T-helper 1 cell treated with Interleukin-12 subunit alpha and Interleukin-12 subunit beta and Interleukin-4 antibody, amounts not matched to agents 30 μg/mL and 1 μg/mL, for 36 hours (primary cell): ENCODE measurements at regions not wholly inside any gene's neighbourhood (a gene's known extent, or its start where the extent isn't known, plus 50 kb on each side); places are given as distances from the start of the nearest gene placed in this dataset.

Experiments
- H3K27ac Mint-ChIP-seq: one replicate; pipeline ENCODE4 v1.8.0; 2021; ENCODE audit warnings: mild to moderate bottlenecking, mixed read lengths
- H3K27me3 Mint-ChIP-seq: one replicate; pipeline ENCODE4 v1.8.0; 2021; ENCODE audit warnings: low read depth, mixed read lengths
- H3K36me3 Mint-ChIP-seq: one replicate; pipeline ENCODE4 v1.8.0; 2021; ENCODE audit warnings: low read depth, mixed read lengths
- H3K4me1 Mint-ChIP-seq: one replicate; pipeline ENCODE4 v1.8.0; 2021; ENCODE audit warnings: low read depth, mixed read lengths
- H3K4me3 Mint-ChIP-seq: one replicate; pipeline ENCODE4 v1.8.0; 2021; ENCODE audit warnings: mild to moderate bottlenecking, moderate library complexity, mixed read lengths
- H3K9me3 Mint-ChIP-seq: one replicate; pipeline ENCODE4 v1.8.0; 2021; ENCODE audit warnings: mixed read lengths

GRCh38 chr5:90301248-90301647 is 108.3 kb downstream of the CETN3 start:
- Mint-ChIP-seq H3K36me3 (no peaks in the 10 kb centered on the region), H3K9me3 (no peaks in the 10 kb centered on the region), H3K4me1 (no peaks in the 10 kb centered on the region), H3K27ac (no peak overlapping the region), H3K4me3 (no peak overlapping the region), H3K27me3 (no peaks in the 10 kb centered on the region)

GRCh38 chr5:90297045-90297764 is 112.4 kb downstream of the CETN3 start:
- Mint-ChIP-seq H3K4me3 (no peak overlapping the region), H3K4me1 (no peaks in the 10 kb centered on the region), H3K9me3 (no peaks in the 10 kb centered on the region), H3K36me3 (no peaks in the 10 kb centered on the region), H3K27me3 (no peaks in the 10 kb centered on the region), H3K27ac (no peak overlapping the region)

GRCh38 chr5:90294604-90295003 is 115.0 kb downstream of the CETN3 start:
- H3K9me3 Mint-ChIP-seq, result no peaks in the 10 kb centered on the region
- H3K27ac Mint-ChIP-seq, result no peak overlapping the region
- H3K4me3 Mint-ChIP-seq, result no peak overlapping the region
- H3K36me3 Mint-ChIP-seq, result no peaks in the 10 kb centered on the region
- no peaks in the 10 kb centered on the region for H3K4me1 Mint-ChIP-seq
- H3K27me3 Mint-ChIP-seq, result no peaks in the 10 kb centered on the region

- Mint-ChIP-seq H3K36me3 (no peaks in the 10 kb centered on the region), H3K27ac (no peak overlapping the region), H3K27me3 (no peaks in the 10 kb centered on the region), H3K4me1 (no peaks in the 10 kb centered on the region), H3K4me3 (no peak overlapping the region), H3K9me3 (no peaks in the 10 kb centered on the region)
Observed at GRCh38 chr5:90293931-90294330, 115.6 kb downstream of the CETN3 start.

GRCh38 chr5:90290648-90291047 is 118.9 kb downstream of the CETN3 start:
- Mint-ChIP-seq H3K36me3 (no peaks in the 10 kb centered on the region), H3K4me1 (no peaks in the 10 kb centered on the region), H3K4me3 (no peak overlapping the region), H3K27ac (no peak overlapping the region), H3K27me3 (no peaks in the 10 kb centered on the region), H3K9me3 (no peaks in the 10 kb centered on the region)

- H3K27me3 Mint-ChIP-seq, result no peaks in the 10 kb centered on the region
- H3K9me3 Mint-ChIP-seq, result no peaks in the 10 kb centered on the region
- H3K27ac Mint-ChIP-seq, result no peak overlapping the region
- H3K36me3 Mint-ChIP-seq, result no peaks in the 10 kb centered on the region
- H3K4me1 Mint-ChIP-seq, result no peaks in the 10 kb centered on the region
- no peak overlapping the region for H3K4me3 Mint-ChIP-seq
Observed at GRCh38 chr5:90289837-90290236, 119.7 kb downstream of the CETN3 start.

- no peaks in the 10 kb centered on the region for H3K36me3 Mint-ChIP-seq
- H3K9me3 Mint-ChIP-seq, result no peaks in the 10 kb centered on the region
- H3K27me3 Mint-ChIP-seq, result no peaks in the 10 kb centered on the region
- no peaks in the 10 kb centered on the region for H3K4me1 Mint-ChIP-seq
- H3K27ac Mint-ChIP-seq, result no peak overlapping the region
- H3K4me3 Mint-ChIP-seq, result no peak overlapping the region
Observed at GRCh38 chr5:90287036-90287435, 122.5 kb downstream of the CETN3 start.

- Mint-ChIP-seq H3K36me3 (no peaks in the 10 kb centered on the region), H3K27me3 (no peaks in the 10 kb centered on the region), H3K4me3 (no peak overlapping the region)
Observed at GRCh38 chr5:90285581-90285980, 124.0 kb downstream of the CETN3 start.

GRCh38 chr5:90284375-90284774 is 125.2 kb downstream of the CETN3 start:
- no peaks in the 10 kb centered on the region for H3K4me1 Mint-ChIP-seq
- H3K4me3 Mint-ChIP-seq, result no peak overlapping the region
- no peaks in the 10 kb centered on the region for H3K9me3 Mint-ChIP-seq
- no peaks in the 10 kb centered on the region for H3K36me3 Mint-ChIP-seq
- no peaks in the 10 kb centered on the region for H3K27me3 Mint-ChIP-seq
- no peak overlapping the region for H3K27ac Mint-ChIP-seq

More at GRCh38 chr5:90285581-90285980, 124.0 kb downstream of the CETN3 start:
- H3K4me1 Mint-ChIP-seq, result no peaks in the 10 kb centered on the region
- H3K27ac Mint-ChIP-seq, result no peak overlapping the region
- no peaks in the 10 kb centered on the region for H3K9me3 Mint-ChIP-seq

- Mint-ChIP-seq H3K4me1 (no peaks in the 10 kb centered on the region), H3K27ac (no peak overlapping the region), H3K36me3 (no peaks in the 10 kb centered on the region), H3K9me3 (no peaks in the 10 kb centered on the region), H3K27me3 (no peaks in the 10 kb centered on the region), H3K4me3 (no peak overlapping the region)
Observed at GRCh38 chr5:90279091-90279490, 130.5 kb downstream of the CETN3 start.

- Mint-ChIP-seq H3K4me3 (no peak overlapping the region), H3K27me3 (no peaks in the 10 kb centered on the region), H3K36me3 (no peaks in the 10 kb centered on the region), H3K9me3 (no peaks in the 10 kb centered on the region), H3K4me1 (no peaks in the 10 kb centered on the region), H3K27ac (no peak overlapping the region)
Observed at GRCh38 chr5:90274216-90274615, 135.3 kb downstream of the CETN3 start.

- Mint-ChIP-seq H3K4me1 (no peaks in the 10 kb centered on the region), H3K27me3 (peaks cover 5% of the 10 kb centered on the region), H3K27ac (no peak overlapping the region), H3K36me3 (no peaks in the 10 kb centered on the region), H3K4me3 (no peak overlapping the region), H3K9me3 (no peaks in the 10 kb centered on the region)
Observed at GRCh38 chr5:90267646-90268045, 141.9 kb downstream of the CETN3 start.

GRCh38 chr5:90265545-90265857 is 144.1 kb downstream of the CETN3 start:
- no peaks in the 10 kb centered on the region for H3K9me3 Mint-ChIP-seq
- H3K27me3 Mint-ChIP-seq, result peaks cover 5% of the 10 kb centered on the region
- no peak overlapping the region for H3K27ac Mint-ChIP-seq
- H3K4me3 Mint-ChIP-seq, result no peak overlapping the region
- no peaks in the 10 kb centered on the region for H3K4me1 Mint-ChIP-seq
- no peaks in the 10 kb centered on the region for H3K36me3 Mint-ChIP-seq

- Mint-ChIP-seq H3K36me3 (no peaks in the 10 kb centered on the region), H3K27me3 (peaks cover 5% of the 10 kb centered on the region), H3K4me3 (no peak overlapping the region), H3K27ac (no peak overlapping the region), H3K9me3 (no peaks in the 10 kb centered on the region), H3K4me1 (no peaks in the 10 kb centered on the region)
Observed at GRCh38 chr5:90264689-90265544, 144.6 kb downstream of the CETN3 start.

- H3K9me3 Mint-ChIP-seq, result no peaks in the 10 kb centered on the region
Observed at GRCh38 chr5:90263102-90263820, 146.3 kb downstream of the CETN3 start.

More at GRCh38 chr5:90263102-90263820, 146.3 kb downstream of the CETN3 start:
- Mint-ChIP-seq H3K27me3 (peaks cover 5% of the 10 kb centered on the region), H3K4me3 (no peak overlapping the region), H3K36me3 (no peaks in the 10 kb centered on the region), H3K4me1 (no peaks in the 10 kb centered on the region), H3K27ac (no peak overlapping the region)
